Right kidney (tissue), 1 donor: ENCODE measurements at regions not wholly inside any gene's neighbourhood (a gene's known extent, or its start where the extent isn't known, plus 50 kb on each side); places are given as distances from the start of the nearest gene placed in this dataset.
"Not testable (repeated sequence)": the region's sequence is repeated elsewhere in the genome, so short reads cannot be mapped to it uniquely, and the experiment has no call there.

Experiments
- DNase-seq: peaks from one replicate; pipeline ENCODE4 v3.0.0-alpha.2; 2016

- no peak for DNase-seq
Measured at GRCh38 chr2:189231719-189232323, 52.3 kb upstream of the COL5A2 start.

GRCh38 chr2:189232759-189233406 is 53.3 kb upstream of the COL5A2 start:
- no peak for DNase-seq

GRCh38 chr2:189233527-189233926 is 54.0 kb upstream of the COL5A2 start:
- DNase-seq, result no peak

- no peak for DNase-seq
Measured at GRCh38 chr2:189234991-189235390, 55.4 kb upstream of the COL5A2 start.

DNA sequence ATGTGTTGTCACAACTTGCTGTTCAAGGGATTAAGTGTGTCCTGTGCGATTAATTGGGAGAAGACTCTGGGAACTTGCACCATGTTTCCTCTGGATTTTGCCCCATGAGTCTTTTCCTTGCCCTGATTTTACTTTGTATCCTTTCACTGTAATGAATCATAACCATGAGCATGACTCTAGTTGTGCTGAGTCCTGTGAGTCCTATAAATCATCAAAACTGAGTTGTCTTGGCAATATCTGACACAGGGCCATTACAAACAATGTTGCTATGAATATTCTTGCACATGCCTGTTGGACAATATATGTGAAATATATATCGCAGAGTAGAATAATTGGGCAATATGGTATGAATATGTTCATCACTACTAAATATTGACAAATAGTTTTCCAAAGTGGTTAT is 56.5 kb upstream of the COL5A2 start:
- DNase-seq, result no peak

- DNase-seq, result no peak
Measured at GRCh38 chr2:189238903-189239302, 59.3 kb upstream of the COL5A2 start.

DNA sequence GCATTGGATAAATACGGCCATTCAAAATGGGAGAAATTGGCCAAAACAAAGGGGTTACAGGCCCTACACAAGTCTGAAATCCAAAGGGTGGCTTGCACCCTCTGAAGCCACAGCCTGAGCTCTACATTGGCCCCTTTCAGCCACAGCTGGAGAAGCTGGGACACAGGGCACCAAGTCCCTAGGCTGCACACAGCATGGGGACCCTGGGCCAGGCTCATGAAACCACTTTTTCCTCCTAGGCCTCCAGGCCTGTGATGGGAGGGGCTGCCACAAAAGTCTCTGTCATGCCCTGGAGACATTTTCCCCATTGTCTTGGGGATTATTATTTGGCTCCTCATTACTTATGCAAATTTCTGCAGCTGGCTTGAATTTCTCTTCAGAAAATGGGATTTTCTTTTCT is 64.3 kb upstream of the COL5A2 start:
- not testable (repeated sequence) for DNase-seq

- DNase-seq, result no peak
Measured at GRCh38 chr2:189247276-189247675, 67.7 kb upstream of the COL5A2 start.

GRCh38 chr2:189248141-189248540 is 68.6 kb upstream of the COL5A2 start:
- no peak for DNase-seq

- no peak for DNase-seq
Measured at GRCh38 chr2:189249171-189249570, 69.6 kb upstream of the COL5A2 start.

GRCh38 chr2:189249901-189250300 is 70.3 kb upstream of the COL5A2 start:
- no peak for DNase-seq

DNA sequence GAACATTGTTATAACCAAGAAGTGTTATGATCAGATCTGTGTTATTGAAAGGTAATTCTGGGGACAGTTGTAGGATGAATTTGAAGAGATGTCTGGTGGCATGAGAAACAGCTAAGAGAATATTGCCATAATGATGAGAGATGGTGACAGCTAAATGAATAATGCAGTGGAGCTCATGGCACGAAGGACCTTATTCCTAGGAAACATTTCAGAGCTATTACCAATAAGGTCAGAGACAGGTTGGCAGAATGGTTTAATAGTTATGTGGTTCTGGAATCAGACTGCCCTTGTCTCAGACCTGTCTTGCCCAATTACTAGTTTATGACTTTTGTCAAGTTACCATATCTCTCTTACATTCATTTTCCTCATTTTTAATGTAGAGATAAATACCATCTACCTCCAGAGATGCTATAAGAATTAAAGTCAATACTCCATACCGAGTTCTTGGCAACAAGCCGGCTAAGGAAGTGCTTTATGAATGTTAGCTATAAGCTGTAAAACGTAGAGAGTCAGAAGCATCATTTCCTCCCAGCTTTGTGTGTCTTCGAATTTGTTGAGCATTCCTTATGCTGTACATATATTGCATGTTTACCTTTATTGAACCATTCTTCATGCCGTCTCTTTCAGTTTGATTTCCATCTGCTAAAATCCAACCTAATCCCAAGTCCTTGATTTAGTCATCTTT is 73.6 kb upstream of the COL5A2 start:
- no peak for DNase-seq

DNA sequence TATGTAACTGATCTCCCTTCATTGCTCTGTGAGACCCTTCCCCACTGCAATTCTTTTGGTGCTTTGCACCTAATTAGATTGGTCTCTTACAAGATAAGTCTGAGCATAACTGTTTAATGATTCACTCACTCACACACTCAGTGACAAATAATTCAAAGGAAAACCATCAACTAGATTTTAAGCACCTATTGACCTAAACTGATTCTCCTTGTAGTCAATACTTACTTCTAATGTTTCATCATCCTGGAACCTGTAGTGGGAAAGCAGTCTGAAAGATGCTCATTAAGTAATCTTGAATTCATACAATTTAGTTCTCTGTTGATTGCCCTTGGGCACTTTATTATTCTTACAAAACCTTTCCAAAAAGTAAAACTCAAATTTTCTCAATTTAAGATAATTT is 74.3 kb upstream of the COL5A2 start:
- no peak for DNase-seq

DNA sequence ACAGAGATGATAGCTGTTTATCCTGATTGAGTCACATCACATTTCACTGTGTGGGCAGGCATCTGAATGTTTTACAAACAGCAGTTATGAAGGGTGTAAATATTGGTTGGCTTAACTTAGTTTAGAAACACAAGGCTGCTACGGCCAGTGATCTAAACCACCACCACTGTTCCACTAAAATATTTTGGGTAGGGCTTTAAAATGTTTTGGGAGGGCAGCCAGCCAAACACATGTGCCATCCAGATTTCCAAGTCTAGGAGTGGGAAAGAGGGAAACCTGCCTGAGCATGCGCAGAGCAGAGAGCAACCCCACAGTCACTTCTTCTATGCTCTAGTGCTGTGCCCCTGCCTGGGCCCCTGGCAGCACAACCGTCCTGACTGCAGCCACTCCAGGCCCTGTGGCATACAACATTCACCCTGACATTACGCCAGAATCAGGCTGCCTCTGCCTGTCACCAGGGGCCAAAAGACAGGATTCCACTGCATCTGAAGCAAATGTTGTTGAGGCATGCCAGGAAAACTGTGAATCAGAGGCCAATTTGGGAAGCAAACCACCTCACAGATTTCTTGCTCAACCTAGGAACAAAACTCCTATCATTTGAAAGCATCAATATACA is 74.8 kb upstream of the COL5A2 start:
- DNase-seq, result no peak

GRCh38 chr2:189255711-189256110 is 76.2 kb upstream of the COL5A2 start:
- DNase-seq, result no peak

- no peak for DNase-seq
Measured at GRCh38 chr2:189258616-189259365, 79.2 kb upstream of the COL5A2 start.

- no peak for DNase-seq
Measured at GRCh38 chr2:189260361-189260814, 80.8 kb upstream of the COL5A2 start.

DNA sequence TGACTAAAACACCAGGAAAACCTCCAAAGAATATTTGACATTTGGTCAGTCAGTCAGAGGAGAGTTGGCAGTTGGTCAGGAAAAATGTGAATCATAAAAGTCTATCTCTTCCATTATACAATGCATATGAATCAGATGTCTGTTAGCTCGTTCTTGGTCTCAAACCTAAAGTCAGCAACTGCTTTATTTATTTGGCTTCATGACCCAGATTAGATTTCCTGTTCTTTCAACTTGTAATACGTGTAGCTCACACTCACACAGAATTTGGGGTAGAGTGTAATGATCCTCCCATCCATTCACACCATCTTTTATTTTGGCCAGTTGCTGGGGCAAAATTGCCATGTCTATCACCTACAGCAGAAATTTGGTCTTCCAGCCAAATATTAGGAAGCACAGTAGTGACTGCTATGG is 81.9 kb upstream of the COL5A2 start:
- no peak for DNase-seq

DNA sequence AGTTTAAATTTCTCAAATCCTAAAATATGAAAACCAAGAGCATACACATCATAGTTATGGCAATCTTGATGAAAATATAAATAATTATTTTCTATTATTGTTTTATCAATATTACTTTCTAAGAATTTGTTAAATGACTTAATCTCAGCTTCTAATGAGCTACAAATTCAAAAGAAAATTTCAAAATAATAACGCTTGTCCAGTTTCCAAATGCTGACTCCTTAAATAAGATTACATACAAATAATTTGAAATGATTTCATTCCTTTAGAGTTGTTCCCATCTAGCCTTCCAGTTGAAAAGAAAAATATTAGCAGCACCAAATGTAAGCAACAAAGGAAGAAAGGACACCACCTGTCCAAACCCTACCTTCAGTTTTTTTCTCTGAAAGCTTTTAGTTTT is 82.4 kb upstream of the COL5A2 start:
- DNase-seq, result no peak

- DNase-seq, result no peak
Measured at GRCh38 chr2:189265696-189266320, 86.2 kb upstream of the COL5A2 start.

- DNase-seq, result no peak
Measured at GRCh38 chr2:189267491-189267890, 87.9 kb upstream of the COL5A2 start.

DNA sequence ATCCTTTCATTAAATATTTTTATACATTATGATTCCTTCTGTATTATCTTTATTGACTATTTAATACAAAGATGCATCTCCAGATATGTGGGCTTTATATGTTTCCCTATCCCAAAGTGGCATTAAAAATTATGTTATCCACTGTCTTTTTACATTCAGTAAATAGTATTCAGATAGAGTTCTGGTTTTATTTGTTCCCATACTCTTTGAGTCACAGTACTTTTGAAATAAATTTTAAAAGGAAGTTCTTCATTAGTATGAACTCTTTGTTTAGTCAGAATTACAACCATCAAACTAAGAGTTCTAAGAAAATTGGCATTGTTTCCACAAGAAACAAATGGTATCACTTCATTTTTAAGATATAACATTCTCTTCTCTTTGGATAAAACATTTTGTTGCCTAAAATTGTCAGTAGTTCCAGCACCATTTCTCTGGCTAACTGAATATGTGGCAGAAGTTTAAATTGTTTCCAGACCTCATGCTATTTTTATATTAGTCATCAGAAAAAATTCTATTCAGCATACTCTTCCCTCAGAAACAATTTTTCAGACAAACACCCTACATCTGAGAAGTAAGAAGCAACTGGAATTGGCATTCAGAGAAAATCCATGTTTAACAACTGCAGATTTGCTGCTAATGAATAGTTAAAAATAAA is 88.5 kb upstream of the COL5A2 start:
- DNase-seq, result no peak
